Peyer's patch (tissue), 4 donors: ENCODE measurements at regions not wholly inside any gene's neighbourhood (a gene's known extent, or its start where the extent isn't known, plus 50 kb on each side); places are given as distances from the start of the nearest gene placed in this dataset.
"Not testable (repeated sequence)": the region's sequence is repeated elsewhere in the genome, so short reads cannot be mapped to it uniquely, and the experiment has no call there.

Experiments used
- DNase-seq, 3 donors: peaks; one replicate each; pipeline ENCODE4 v3.0.0-alpha.2; 2017 to 2019
- H3K27ac ChIP-seq, 4 donors: fragments of 200-600 bp; sonication (generic); one replicate each; pipeline ENCODE4 v1.5.1; 2016 to 2019
- H3K27me3 ChIP-seq, 2 donors: fragments of 200-600 bp; sonication (generic); one replicate each; pipeline ENCODE4 v1.5.1; 2019
- H3K36me3 ChIP-seq, 3 donors: fragments of 200-600 bp; sonication (generic); one replicate each; pipeline ENCODE4 v1.5.1; 2016 to 2019
- H3K4me1 ChIP-seq, 4 donors: fragments of 200-600 bp; sonication (generic); one replicate each; pipeline ENCODE4 v1.5.1; 2016 to 2019
- H3K4me3 ChIP-seq, 4 donors: fragments of 200-600 bp; sonication (generic); 1 replicate in 3 of 4; 2 replicates in 1 of 4; pipeline ENCODE4 v1.5.1; 2016 to 2019; ENCODE audit warnings: mild to moderate bottlenecking in 1 of 4
- H3K9me3 ChIP-seq, 4 donors: fragments of 200-600 bp; sonication (generic); one replicate each; pipeline ENCODE4 v1.5.1; 2016 to 2019; ENCODE audit warnings: mild to moderate bottlenecking in 1 of 4
- CTCF ChIP-seq, 6 experiments: fragments of 450-650 bp in 4 of 6; fragments of 200-600 bp in 2 of 6; sonication (generic) in 1 of 6; IDR thresholded peaks; one replicate each; pipeline ENCODE4 v1.5.1; 2017 to 2019; ENCODE audit warnings: antibody characterized with exemption in 6 of 6, mild to moderate bottlenecking in 3 of 6, moderate library complexity in 1 of 6
- POLR2A ChIP-seq, 2 donors: fragments of 450-650 bp; IDR thresholded peaks; one replicate each; pipeline ENCODE4 v1.5.1; 2017; ENCODE audit warnings: antibody characterized with exemption in 2 of 2, mild to moderate bottlenecking in 2 of 2, moderate library complexity in 2 of 2

GRCh38 chr14:51360592-51360991, 120.5 kb downstream of the TMX1 start:
- no peak for TF ChIP-seq CTCF (IDR thresholded peaks at IDR 0.05)
- no peak for TF ChIP-seq POLR2A (IDR thresholded peaks at IDR 0.05)
- H3K9me3 ChIP-seq: no peaks in the 10 kb centered on the region
- no peaks in the 10 kb centered on the region for H3K4me1 ChIP-seq
- H3K36me3 ChIP-seq: no peaks in the 10 kb centered on the region
- H3K27me3 ChIP-seq: no peaks in the 10 kb centered on the region
- H3K4me3 ChIP-seq: no peak overlapping the region
- DNase-seq: no peak
- no peak overlapping the region for H3K27ac ChIP-seq

- no peaks in the 10 kb centered on the region for H3K36me3 ChIP-seq
- H3K4me1 ChIP-seq: no peaks in the 10 kb centered on the region
- no peak for TF ChIP-seq CTCF (IDR thresholded peaks at IDR 0.05)
- no peak for TF ChIP-seq POLR2A (IDR thresholded peaks at IDR 0.05)
- H3K27ac ChIP-seq: no peak overlapping the region
- no peak overlapping the region for H3K4me3 ChIP-seq
- no peaks in the 10 kb centered on the region for H3K9me3 ChIP-seq
- no peaks in the 10 kb centered on the region for H3K27me3 ChIP-seq
- DNase-seq: no peak
Measured at GRCh38 chr14:51365241-51365965, 125.4 kb downstream of the TMX1 start.

GRCh38 chr14:51366460-51366859, 126.4 kb downstream of the TMX1 start:
- H3K9me3 ChIP-seq, H3K27me3 ChIP-seq, H3K4me3 ChIP-seq, DNase-seq, H3K36me3 ChIP-seq, H3K4me1 ChIP-seq, H3K27ac ChIP-seq: not testable (repeated sequence)

- not testable (repeated sequence) for H3K27ac ChIP-seq, DNase-seq, H3K27me3 ChIP-seq, H3K4me1 ChIP-seq, H3K9me3 ChIP-seq, H3K36me3 ChIP-seq, H3K4me3 ChIP-seq
Measured at GRCh38 chr14:51366866-51367599, 127.0 kb downstream of the TMX1 start.

GRCh38 chr14:51367600-51367931, 127.5 kb downstream of the TMX1 start:
- TF ChIP-seq POLR2A (IDR thresholded peaks at IDR 0.05): no peak
- no peak for TF ChIP-seq CTCF (IDR thresholded peaks at IDR 0.05)
- Histone ChIP-seq H3K27me3 (no peaks in the 10 kb centered on the region), H3K4me3 (no peak overlapping the region), H3K27ac (no peak overlapping the region), H3K36me3 (no peaks in the 10 kb centered on the region), H3K4me1 (no peaks in the 10 kb centered on the region), H3K9me3 (no peaks in the 10 kb centered on the region)
- DNase-seq: no peak

GRCh38 chr14:51368721-51369163, 128.7 kb downstream of the TMX1 start:
- no peak for TF ChIP-seq CTCF (IDR thresholded peaks at IDR 0.05)
- TF ChIP-seq POLR2A (IDR thresholded peaks at IDR 0.05): no peak
- Histone ChIP-seq H3K4me1 (no peaks in the 10 kb centered on the region), H3K4me3 (no peak overlapping the region), H3K27ac (peak overlapping the region in 2 of 4 donors; percentile 4 to 60), H3K36me3 (no peaks in the 10 kb centered on the region), H3K27me3 (no peaks in the 10 kb centered on the region), H3K9me3 (no peaks in the 10 kb centered on the region)
- no peak for DNase-seq
